GM12878 (cell line): ENCODE measurements at regions not wholly inside any gene's neighbourhood (a gene's known extent, or its start where the extent isn't known, plus 50 kb on each side); places are given as distances from the start of the nearest gene placed in this dataset.

Experiments used
- ATF2 ChIP-seq: IDR thresholded peaks from 2 replicates; pipeline ENCODE4 v1.6.1; 2012; ENCODE audit warnings: low read length, inconsistent platforms
- BACH1 ChIP-seq: fragments of 450-650 bp; IDR thresholded peaks from 2 replicates; pipeline ENCODE4 v1.6.1; 2017; ENCODE audit warnings: mild to moderate bottlenecking, borderline replicate concordance
- CBX3 ChIP-seq: fragments of 200-600 bp; sonication (generic); IDR thresholded peaks from 2 replicates; pipeline ENCODE4 v1.6.1; 2016; ENCODE audit warnings: low read depth, borderline replicate concordance
- ETV6 ChIP-seq, 2 experiments: fragments of 450-650 bp in 1 of 2; IDR thresholded peaks in 1 of 2; conservative IDR thresholded peaks in 1 of 2; 2 replicates each; pipeline ENCODE4 v1.6.1; 2014; ENCODE audit warnings: antibody characterized with exemption in 1 of 2, borderline replicate concordance in 1 of 2, low read depth in 1 of 2, mild to moderate bottlenecking in 1 of 2, moderate library complexity in 1 of 2
- HSF1 ChIP-seq: fragments of 150-350 bp; IDR thresholded peaks from 2 replicates; pipeline ENCODE4 v1.6.1; 2014; ENCODE audit warnings: mild to moderate bottlenecking, low read depth, low read length
- IKZF2 ChIP-seq, 2 experiments: fragments of 450-650 bp; IDR thresholded peaks; 2 replicates each; pipeline ENCODE4 v1.6.1; 2017; ENCODE audit warnings: mild to moderate bottlenecking in 2 of 2, moderate library complexity in 2 of 2
- MEF2A ChIP-seq: IDR thresholded peaks from 2 replicates; pipeline ENCODE4 v1.6.1; 2011; ENCODE audit warnings: low read depth, mild to moderate bottlenecking, low read length, moderate library complexity; ENCODE audit not compliant: insufficient read depth
- NFYA ChIP-seq: IDR thresholded peaks from 2 replicates; pipeline ENCODE4 v1.6.1; 2011; ENCODE audit warnings: low read depth, mild to moderate bottlenecking, low read length, improper control_type of control experiment, borderline replicate concordance
- PAX8 ChIP-seq: fragments of 450-650 bp; IDR thresholded peaks from 2 replicates; pipeline ENCODE4 v1.6.1; 2017; ENCODE audit warnings: mild to moderate bottlenecking, moderate library complexity
- POLR2AphosphoS5 ChIP-seq: IDR thresholded peaks from 2 replicates; pipeline ENCODE4 v1.6.1; 2011; ENCODE audit warnings: mild to moderate bottlenecking, low read length, inconsistent platforms
- RELA ChIP-seq: fragments of 450-650 bp; IDR thresholded peaks from 2 replicates; pipeline ENCODE4 v1.8.0; 2014; ENCODE audit warnings: borderline replicate concordance; ENCODE audit not compliant: partially characterized antibody
- SUPT20H ChIP-seq: IDR thresholded peaks from 2 replicates; pipeline ENCODE4 v1.6.1; 2011; ENCODE audit warnings: low read depth, mild to moderate bottlenecking, low read length, moderate library complexity, borderline replicate concordance; ENCODE audit not compliant: control insufficient read depth
- YBX1 ChIP-seq: fragments of 450-650 bp; IDR thresholded peaks from 2 replicates; pipeline ENCODE4 v1.6.1; 2016; ENCODE audit warnings: antibody characterized with exemption
- YY1 ChIP-seq: IDR thresholded peaks from 2 replicates; pipeline ENCODE4 v1.6.1; 2011; ENCODE audit warnings: low read depth, mild to moderate bottlenecking, low read length
- ZNF274 ChIP-seq: IDR thresholded peaks from one replicate; pipeline ENCODE4 v1.8.0; 2011; ENCODE audit not compliant: insufficient read length, insufficient read depth
- ZNF687 ChIP-seq: fragments of 450-650 bp; IDR thresholded peaks from 2 replicates; pipeline ENCODE4 v1.6.1; 2017; ENCODE audit warnings: mild to moderate bottlenecking, moderate library complexity
- TF ChIP-seq, protein P1 (sequence below): fragments of 450-650 bp; formaldehyde crosslinking; IDR thresholded peaks from 2 replicates; pipeline ENCODE4 v1.5.0; 2022; ENCODE audit warnings: mild to moderate bottlenecking, missing genetic modification characterization
- TF ChIP-seq, protein P2 (sequence below): fragments of 450-650 bp; IDR thresholded peaks from 2 replicates; pipeline ENCODE4 v1.6.1; 2017; ENCODE audit warnings: mild to moderate bottlenecking

DNA sequence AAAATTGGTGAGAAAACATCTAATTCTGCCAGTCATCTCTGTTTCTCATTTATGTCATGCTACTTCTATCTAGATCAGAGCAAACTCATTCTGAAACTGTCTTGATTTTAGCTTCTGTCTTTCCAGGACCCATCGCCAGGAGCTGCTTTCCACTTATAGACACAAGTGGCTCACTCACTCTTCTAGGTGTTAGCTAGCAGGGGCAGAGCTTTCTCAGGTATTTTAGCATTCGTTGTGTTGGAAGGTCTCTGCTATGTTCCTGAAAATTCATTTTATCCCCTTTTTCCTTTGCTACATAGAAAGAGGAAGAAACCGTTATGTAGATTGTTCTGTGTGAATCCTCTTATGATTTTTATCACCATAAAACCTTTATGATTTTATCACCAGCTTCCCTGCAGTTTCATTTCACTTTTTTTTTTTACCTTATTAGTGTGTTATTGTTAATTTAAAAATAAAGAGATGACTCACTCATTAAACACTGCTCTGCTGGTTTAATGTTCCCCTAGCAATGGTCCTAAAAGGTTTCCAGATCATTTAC lies 246.6 kb upstream of the AADAT start (continued):
- TF ChIP-seq IKZF2 (IDR thresholded peaks at IDR 0.05) (peak; percentile 94 to 95), ZNF687 (no peak), YBX1 (no peak), SUPT20H (no peak), PAX8 (no peak), NFYA (no peak), HSF1 (no peak), ATF2 (peak; percentile 71), CBX3 (no peak), ETV6 (conservative IDR thresholded peaks at IDR 0.05 in 1 of 2, IDR thresholded peaks at IDR 0.05 in 1 of 2; ENCODE audit: borderline replicate concordance in 1 of 2, low read depth in 1 of 2) (peak in 1 of 2 experiments; percentile 46; a peak in 1 of 4 replicates), MEF2A (no peak), YY1 (no peak), POLR2AphosphoS5 (no peak), ZNF274 (no peak), RELA (no peak), BACH1 (0 out of 2 replicates have a peak, but pooled peaks have one; percentile 39)
- TF ChIP-seq, protein P1, sequence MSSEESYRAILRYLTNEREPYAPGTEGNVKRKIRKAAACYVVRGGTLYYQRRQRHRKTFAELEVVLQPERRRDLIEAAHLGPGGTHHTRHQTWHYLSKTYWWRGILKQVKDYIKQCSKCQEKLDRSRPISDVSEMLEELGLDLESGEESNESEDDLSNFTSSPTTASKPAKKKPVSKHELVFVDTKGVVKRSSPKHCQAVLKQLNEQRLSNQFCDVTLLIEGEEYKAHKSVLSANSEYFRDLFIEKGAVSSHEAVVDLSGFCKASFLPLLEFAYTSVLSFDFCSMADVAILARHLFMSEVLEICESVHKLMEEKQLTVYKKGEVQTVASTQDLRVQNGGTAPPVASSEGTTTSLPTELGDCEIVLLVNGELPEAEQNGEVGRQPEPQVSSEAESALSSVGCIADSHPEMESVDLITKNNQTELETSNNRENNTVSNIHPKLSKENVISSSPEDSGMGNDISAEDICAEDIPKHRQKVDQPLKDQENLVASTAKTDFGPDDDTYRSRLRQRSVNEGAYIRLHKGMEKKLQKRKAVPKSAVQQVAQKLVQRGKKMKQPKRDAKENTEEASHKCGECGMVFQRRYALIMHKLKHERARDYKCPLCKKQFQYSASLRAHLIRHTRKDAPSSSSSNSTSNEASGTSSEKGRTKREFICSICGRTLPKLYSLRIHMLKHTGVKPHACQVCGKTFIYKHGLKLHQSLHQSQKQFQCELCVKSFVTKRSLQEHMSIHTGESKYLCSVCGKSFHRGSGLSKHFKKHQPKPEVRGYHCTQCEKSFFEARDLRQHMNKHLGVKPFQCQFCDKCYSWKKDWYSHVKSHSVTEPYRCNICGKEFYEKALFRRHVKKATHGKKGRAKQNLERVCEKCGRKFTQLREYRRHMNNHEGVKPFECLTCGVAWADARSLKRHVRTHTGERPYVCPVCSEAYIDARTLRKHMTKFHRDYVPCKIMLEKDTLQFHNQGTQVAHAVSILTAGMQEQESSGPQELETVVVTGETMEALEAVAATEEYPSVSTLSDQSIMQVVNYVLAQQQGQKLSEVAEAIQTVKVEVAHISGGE (CRISPR knock-in tag), result no peak
- TF ChIP-seq, protein P2, sequence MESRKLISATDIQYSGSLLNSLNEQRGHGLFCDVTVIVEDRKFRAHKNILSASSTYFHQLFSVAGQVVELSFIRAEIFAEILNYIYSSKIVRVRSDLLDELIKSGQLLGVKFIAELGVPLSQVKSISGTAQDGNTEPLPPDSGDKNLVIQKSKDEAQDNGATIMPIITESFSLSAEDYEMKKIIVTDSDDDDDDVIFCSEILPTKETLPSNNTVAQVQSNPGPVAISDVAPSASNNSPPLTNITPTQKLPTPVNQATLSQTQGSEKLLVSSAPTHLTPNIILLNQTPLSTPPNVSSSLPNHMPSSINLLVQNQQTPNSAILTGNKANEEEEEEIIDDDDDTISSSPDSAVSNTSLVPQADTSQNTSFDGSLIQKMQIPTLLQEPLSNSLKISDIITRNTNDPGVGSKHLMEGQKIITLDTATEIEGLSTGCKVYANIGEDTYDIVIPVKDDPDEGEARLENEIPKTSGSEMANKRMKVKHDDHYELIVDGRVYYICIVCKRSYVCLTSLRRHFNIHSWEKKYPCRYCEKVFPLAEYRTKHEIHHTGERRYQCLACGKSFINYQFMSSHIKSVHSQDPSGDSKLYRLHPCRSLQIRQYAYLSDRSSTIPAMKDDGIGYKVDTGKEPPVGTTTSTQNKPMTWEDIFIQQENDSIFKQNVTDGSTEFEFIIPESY, result no peak
